Anterior cingulate cortex (tissue), 58 donors: ENCODE measurements at regions not wholly inside any gene's neighbourhood (a gene's known extent, or its start where the extent isn't known, plus 50 kb on each side); places are given as distances from the start of the nearest gene placed in this dataset.

Source experiments
- DNase-seq, 58 donors: peaks; one replicate each; lab custom pipeline; 2025; lab: John Stamatoyannopoulos, UW

DNA sequence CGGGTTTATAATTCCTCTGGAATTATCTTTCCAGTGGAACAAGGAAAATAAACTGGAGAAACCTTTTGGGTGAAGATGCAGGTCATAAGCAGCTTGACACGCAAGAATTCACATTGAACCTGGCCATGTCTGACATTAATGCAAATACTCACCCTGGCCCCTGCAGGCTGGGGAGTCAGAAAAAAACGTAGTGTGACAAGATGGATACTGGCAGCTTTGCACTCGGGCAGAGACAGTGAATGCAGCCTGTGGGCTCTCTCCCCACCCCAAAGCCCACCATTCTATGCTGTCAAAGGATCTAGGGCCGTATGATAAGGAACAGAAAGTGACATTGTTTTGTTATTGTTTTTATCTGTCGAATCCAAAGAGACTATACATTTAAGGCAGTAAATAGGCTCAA lies 223.1 kb downstream of the RBM43 start:
- no peak for DNase-seq

DNA sequence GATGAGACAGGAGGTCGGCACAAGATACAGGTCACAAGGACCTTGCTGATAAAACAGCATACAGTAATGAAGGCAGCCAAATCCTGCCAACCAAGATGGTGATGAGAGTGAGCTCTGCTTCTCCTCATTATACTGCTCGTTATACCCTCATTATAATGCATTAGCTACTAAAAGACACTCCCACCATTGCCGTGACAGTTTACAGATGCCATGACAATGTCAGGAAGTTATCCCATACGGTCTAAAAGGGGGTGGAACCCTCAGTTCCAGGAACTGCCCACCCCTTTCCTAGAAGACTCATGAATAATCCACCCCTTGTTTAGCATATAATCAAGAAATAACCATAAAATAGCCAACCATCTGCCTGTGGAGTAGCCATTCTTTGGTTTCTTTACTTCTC lies 224.2 kb downstream of the RBM43 start:
- DNase-seq: no peak

DNA sequence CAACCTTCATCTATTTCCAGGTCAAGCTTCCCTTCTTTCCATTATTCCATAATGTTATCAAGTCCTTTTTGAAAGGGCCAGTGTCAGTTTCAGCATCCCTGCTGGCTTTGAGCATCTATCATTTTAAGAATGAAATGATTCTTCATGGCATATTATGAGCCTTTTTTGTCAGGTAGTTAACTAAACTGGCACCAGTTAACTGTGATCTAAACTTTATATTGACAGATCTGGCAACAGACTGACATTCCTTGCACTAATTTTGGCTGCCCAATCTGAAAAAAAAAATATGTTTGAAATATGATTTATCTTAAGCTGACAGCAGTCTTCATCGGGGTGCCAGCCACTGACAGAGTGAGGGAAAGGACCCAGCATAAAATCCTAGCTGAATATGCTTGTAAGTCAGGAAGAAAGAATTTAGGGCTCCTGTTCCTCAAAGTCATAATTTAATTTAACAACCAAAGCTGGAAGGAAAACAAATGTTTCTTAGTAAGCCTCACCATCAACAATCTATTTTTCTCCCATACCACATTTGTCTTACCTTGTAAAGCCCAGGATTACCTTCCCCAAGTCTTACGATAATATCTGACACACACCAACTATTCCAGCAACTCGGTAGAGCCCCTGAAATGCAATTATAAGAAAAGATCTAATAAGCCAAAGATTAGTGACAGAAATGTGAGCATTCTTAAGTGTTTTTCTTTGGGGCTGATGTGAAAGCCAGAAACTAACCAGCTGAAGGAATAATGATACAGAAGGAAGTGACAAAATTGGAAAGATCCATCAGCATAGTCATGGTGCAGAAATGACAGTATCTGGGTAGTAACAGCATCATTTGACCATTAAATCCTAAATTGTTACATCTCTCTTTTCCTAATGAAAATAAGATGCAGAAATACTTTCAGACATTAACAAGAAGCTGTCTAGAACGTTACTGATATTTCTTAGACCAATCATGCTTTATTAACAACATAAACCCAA lies 228.1 kb downstream of the RBM43 start:
- DNase-seq: no peak

DNA sequence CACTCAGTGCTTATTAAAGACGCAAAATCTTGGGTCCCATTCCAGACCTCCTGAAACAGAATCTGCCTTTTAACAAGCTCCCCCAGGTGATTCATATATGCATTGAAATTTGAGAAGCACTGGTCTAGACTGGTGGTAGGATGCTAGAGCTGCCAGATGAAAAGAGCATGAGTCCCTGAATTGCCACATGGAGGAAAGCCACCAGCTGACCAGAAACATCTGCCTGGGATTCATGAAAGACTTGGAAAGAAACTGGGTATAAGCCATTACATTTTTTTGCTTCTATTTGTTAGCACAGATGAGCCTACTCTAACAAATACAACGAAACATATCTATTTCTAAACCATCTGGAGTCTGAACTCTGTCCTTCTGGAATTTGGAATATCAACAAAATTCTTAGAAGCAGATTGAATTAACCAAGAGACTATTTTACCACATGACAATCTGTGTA lies 228.9 kb downstream of the RBM43 start:
- no peak for DNase-seq

DNA sequence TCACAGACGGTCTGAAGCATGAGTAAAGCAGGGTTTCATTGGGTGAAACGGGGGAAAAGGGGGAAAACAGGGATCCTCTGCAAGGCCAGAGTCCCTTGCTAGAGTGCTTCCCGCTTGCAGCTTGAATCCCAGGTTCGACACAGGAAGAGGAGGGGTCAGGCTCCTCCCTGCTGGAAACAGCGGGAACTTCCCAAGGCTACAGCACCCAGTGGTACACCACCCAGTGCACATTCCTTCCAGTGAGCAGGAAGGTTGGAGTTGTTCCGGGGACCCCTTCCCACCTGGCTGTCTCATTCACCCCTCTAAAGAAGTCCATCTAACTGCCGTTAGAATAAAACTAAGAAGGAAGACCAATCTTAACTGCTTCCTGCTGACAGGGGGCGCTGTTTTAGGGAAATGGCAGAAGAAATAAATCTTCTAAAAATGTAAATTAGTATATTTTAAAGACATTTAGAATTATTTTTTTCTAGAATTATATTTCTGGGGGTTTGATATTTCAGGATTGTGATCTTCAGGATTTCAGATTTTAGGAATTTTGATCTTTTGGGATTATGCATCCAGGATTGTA lies 230.9 kb downstream of the RBM43 start:
- DNase-seq: no peak

DNA sequence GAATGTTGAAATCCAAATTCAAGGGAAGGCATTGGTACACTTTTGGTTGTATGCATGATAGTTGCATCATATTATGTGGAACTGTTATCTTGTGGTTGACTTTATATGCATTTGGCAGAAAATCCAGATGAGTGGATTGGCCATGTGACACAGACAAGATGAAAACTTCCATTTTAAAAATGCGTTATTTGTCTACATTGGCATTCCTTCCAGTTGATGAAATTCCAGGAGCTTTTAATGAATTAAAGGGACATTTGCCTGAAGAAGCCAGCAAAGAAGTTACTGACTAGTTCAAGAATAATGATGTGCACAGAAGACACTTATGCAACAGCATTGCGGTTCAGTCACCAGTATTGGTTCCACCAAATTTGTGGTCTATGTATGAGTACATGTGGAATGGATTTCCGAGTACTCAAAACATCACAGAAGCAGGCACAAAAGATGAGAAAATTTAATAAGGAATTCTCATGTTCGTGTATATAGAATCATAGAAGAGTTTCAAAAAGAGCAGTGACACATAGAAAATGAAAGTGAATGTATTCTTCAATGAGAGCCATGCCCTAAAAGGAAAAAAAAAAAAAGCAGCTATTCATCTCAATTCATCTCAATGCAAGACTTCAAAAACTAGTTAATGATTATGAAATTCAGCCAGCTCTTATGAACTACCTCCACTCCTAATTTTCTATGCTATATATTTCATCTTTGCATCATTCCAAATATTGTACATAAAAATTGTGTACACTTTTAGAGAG lies 232.1 kb downstream of the RBM43 start:
- DNase-seq: no peak

DNA sequence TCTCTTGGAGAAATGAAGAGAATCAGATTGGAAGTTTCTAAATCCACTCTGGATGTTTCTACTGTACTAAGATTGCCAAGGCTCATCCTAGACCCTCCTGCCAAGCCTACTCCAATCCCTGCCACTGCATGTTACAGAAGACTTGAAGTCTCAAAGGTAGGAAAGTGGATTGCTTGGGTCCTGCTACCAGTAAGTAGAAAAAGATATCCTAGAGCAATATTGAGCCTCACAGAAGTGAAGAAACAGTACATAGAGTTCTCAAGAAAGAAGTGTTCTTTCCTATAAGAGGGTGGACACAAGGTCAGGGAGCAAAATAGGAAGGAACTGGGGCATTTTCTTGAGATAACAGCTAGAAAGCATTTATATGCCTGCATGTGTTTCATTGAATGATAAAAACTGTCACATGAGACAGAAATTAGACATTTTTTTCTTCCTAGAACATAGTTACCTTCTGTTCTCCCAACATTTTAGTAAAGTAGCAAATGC lies 232.9 kb downstream of the RBM43 start:
- DNase-seq: no peak

DNA sequence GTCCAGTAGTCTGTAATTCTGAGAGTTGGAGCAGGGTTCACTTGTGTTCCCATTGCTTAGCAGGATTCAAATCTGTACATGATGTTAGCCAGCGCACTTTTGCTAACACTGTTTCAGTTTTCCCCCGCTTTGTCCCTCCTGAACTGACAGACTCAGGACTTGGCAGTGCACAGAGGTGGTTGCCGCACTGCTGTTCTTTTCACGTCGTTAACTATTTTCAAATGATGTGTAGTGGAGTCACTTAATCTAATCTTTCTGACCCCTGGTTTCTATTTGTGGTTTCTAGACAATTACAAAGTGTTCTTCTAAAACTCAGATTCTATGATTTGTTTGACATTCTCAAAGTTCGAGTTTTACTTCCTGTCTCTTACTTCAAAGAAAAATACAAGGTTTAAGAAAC lies 234.5 kb downstream of the RBM43 start:
- no peak for DNase-seq

DNA sequence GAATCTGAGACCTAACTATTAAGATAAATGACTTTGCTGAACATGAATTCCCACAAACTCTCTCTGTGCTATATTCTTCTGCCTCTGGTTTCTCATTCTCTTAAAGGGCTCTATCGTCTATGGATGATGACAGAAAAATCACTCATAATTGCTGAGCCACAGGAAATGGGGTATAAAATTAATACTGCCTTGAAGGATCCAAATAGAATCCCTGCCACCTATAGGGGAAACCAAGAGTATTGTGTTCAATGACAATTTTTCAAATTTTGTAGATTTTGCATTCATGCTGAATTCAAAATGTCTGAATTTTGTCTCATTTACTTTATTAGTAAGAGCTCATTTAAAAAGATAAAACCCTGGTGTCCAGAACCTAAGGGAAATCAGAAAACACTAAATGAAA lies 235.8 kb downstream of the RBM43 start:
- no peak for DNase-seq

DNA sequence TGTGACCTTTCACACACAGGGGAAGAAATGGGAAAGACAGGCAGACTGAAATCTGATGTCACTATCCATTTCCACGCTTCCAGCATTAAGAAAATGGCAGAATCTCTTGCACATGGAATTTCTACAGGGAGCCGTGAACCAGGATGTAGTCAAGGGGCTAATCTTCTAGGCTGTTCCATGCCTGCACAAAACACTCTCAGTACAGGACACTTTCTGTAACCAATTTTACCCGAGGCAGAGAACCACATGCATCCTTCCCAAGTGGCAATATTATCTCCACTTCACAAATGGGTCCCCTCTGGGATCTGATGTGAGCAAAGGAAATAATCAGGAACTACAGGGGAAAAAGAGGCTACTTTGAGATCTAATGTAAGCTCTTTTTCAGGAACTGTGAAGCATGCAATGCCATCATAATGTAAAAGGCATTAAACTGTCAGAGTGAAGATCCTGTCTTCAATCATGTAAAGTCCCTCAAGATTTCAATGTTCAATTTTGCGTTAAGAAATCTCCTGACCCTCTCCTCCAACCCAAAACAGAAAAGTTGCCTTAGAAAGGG lies 236.9 kb downstream of the RBM43 start:
- no peak for DNase-seq

DNA sequence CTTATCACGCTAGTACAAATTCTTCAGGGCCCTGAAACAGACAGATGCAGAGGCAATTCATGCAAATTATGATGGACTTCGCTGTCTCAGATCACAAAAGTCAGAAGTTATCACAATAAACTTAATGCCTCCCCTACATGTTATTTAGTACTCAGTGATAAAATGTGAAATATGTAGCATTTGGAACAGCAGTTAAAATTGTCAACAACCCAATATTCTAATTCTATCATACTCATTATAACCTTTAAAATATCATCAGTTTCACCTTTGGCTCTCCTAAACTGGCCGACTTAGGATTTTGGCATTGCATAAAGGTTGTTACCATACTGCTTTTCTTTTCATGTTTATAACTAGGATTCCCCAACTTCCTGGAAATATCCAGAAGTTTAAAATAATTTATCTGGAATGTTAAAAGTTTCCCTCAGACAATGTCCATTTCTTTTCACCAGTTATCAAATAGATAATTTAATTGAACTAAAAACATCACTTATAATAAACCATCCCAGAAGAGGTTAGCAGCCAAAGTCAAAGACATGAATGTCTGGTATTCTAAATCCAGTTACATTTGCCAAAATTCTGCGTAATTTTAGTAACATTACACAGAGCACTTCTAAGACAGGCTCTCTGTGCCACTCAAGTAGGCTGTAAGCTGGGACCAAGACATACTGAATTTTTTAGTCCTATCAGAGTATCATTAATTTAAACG lies 239.8 kb downstream of the RBM43 start:
- DNase-seq: no peak

DNA sequence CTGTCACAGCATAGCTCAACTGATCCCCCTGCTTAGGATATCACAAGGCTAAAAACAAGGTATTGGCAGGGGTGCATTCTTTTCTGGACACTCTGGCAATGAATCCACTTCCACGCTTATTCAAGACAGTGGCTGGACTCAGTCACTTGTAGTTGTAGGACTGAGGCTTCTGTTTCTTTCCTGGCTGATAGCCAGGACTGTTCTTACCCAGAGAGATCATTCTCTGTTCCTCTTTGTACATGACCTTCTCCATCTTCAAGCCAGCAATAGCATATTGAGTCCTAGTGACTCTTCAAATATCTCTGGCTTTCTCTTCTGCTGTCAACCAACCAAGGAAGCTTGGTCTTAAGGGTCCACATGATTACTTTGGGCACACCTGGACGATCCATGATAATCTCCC lies 241.3 kb downstream of the RBM43 start:
- DNase-seq: no peak

DNA sequence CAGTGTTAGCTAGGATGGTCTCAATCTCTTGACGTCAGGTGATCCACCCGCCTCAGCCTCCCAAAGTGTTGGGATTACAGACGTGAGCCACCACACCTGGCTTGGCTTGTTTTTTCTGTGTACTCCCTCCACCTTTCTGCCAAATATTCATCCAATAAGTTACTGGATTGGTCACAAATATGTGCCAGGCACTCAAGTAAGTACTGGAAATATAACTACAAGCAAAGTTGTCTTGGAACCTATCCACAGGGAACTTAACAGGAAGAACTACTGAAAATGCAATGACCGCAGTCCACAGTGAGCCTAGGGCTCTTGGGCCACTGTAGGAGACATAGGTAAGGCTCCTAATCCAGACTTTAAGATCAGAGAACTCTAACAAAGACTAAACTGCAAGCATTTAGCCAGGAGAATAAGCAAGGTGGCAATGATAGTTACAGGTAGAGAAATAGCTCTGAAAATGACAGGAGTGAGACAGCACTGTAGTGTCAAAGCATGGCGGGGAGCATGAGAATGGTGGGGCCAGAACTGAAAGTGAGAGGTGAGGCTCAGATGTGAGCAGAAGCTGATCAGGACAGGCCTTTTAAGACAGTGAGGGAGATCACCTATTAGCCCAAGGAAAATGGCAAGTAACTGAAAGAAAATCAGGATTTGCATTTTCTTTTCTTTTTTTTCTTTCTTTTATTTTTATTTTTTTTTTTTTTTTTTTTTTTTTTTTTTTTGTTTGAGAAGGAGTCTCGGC lies 252.1 kb downstream of the RBM43 start:
- DNase-seq: no peak

DNA sequence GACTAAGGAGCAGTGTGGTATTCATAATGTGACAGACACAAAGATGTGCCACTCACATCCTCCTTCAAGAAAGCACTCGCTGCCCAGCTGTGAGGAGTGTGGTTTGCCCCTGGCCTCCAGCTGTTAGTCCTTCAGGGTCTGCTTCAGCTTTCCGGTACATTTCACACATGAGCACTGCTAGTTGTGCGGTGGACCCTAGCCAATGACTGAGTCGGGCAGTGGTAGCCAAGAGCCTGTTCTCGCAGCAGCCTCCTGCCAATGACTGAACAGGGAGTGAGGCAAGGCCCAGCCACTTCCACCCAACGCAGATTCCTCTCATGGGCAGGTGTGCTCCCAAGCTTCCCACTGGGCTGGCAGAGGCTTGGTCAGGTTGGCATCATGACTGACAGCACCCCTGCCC lies 254.3 kb downstream of the RBM43 start:
- peak in 8 of 58 donors; percentile 2 to 17 (median 4) for DNase-seq

DNA sequence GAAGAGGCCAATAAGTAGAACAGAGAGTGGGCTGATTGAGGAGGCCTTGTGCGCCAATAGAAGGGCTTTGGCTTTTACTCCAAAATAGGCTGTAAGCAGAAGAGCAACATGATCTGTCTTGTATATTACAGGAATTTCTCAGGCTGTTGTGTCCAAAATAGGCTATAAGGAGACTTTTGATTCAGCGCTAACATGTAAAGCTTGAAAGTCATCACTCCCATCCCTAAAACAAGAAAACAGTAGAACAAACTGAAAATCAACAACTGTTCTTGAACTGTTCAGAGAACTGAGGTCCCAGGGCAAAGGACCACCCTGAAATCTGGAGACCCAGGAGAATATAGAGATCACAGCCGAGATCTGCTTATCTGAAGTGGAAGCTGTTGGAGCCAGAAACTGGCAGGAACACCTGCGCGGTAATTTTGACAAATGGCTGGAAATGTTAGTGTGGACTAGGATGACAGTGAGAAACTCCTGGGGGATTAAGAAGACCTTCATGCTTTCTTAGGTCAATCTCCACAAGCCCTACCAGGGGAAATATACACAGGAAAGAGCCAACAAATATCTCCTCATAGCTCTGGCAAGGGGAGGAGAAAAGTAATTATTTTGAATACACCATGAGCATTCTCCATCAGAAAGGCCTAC lies 258.6 kb downstream of the RBM43 start:
- no peak for DNase-seq

DNA sequence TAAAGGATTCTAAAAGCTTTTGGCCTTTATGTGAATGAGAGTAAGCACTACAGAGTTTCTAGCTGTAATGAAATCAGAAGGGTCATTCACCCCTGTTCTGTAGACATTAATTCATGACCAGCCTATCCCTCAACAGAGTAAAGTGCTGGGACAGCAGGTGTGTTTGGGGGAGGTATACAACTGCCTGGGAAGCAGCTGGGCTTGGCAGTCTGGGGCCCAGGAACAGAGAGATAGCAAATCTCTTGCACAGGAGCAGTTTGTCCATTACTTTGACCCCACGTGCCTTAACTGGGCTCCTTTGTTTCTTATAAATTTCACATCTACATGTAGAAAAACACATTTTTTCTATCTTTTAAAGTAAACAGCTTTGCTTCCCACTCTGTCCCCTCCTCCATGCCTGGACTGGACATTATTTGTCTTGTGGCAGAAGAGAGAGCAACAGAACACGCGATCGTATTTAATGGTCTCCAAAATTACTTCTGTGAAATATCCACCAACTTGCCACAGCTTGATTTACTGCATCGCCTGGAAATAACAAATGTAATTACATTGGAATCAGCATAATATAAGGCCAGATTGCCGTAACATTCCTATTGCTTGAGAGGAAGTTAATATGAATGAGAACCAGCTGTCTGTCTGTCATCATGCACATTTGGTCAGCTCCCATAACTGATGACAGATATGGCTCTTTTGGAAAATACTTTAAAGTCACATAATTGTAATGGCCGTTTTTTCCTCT lies 263.8 kb downstream of the RBM43 start:
- DNase-seq: no peak

DNA sequence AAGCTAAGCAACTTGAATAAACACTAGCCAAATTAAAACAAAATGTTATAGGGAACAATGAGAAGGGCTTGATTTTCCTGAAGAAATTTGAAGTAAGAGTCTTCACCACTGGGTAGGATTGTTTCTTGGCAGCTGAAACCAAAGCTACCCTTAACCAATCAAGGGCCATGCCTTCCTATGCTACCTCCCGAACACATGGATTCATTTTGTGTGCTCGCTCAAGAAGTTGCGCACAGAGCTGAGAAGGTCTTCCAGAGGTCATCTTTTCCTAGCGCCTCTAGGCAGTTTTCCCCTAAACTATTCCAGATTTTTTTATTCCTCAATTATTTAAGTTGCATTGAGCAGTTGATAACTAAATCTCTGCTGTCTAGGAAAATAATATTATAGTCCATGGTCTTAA lies 264.6 kb downstream of the RBM43 start:
- DNase-seq: no peak

DNA sequence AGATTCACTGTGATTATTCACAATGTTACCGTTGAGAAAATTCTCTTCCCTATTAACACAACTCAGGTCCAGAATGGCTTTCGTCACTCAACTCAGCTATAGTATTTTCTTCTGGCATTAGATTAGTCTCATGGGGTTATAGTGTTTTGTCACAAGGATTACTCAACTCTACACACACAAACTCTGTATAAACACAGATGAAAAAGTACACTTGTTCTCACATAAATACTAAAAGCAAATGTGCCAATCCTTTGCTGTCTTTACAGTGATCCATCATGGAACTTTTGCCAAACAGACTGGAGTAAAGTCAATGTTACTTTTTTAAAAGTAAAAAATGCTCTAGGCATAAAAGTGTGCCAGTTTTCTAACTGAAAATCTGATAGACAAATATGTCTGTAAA lies 267.6 kb downstream of the RBM43 start:
- no peak for DNase-seq
